ENCODE measurements at regions not wholly inside any gene's neighbourhood (a gene's known extent, or its start where the extent isn't known, plus 50 kb on each side); places are given as distances from the start of the nearest gene placed in this dataset.

DNA sequence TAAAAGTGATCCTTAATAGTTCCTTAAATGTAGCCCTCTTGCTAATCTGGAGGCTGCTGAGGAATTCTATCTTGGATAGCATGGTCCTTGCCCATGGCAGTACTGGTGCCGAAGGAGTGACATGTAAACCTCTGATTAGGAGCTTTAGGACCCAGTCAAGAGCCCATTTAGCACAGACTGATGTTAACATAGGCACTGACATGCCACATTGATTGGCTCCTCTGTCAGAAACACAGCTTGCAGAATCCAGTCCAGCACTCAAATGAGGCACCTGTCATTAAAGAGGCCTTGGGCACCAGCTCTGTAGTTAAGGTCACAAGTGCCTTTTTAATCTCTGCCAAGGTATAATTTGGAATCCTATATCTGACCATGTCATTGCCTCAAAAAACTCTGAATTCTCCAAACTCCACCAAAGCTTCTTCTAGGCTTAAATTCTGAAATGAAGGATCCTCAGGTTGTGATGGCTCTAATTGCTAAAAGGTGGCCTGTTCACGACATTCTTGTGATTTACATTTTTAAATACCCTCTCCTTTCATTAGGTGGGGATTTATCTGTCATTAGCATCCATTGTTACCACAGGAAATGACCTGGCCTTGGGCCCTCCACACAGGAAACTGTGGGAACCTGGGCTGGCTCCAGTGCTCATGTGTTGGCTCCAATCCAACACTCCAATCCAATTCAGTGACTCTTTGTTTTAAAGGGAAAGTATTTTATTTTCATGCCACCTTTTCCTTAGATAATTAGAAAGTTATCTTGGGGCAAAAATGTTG, 57.3 kb upstream of the RNF7 start:
- Histone ChIP-seq H3K9me1 (ENCODE audit: control insufficient read depth, insufficient read depth, low read length) (no peaks in the 10 kb centered on the region), H3K9me3 (replicated peaks; ENCODE audit: control insufficient read depth, insufficient read depth, low read depth, low read length) (no peaks in the 10 kb centered on the region), H3K9ac (ENCODE audit: insufficient read depth in 1 of 2, low read depth in 2 of 2, low read length in 2 of 2) (no peak overlapping the region), H3K79me2 (ENCODE audit: control insufficient read depth, insufficient read depth, low read length) (no peaks in the 10 kb centered on the region), H3K4me3 (no peak overlapping the region), H3K27me3 (ENCODE audit: control insufficient read depth in 2 of 2, insufficient read depth in 2 of 2, low read length in 2 of 2) (no peaks in the 10 kb centered on the region), H3K4me1 (replicated peaks in 1 of 2; ENCODE audit: control insufficient read depth in 2 of 2, insufficient read depth in 2 of 2, low read length in 2 of 2) (peaks cover 4 to 16% of the 10 kb centered on the region in 2 experiments; a peak in 4 of 5 replicates), H3K27ac (ENCODE audit: extremely low read depth, low read depth, low read length) (no peak overlapping the region), H4K20me1 (replicated peaks; ENCODE audit: control insufficient read depth, insufficient read depth, low read length) (no peaks in the 10 kb centered on the region), H3K36me3 (ENCODE audit: control insufficient read depth, insufficient read depth, low read length) (no peaks in the 10 kb centered on the region), H3K4me2 (ENCODE audit: insufficient read depth, low read length) (no peak overlapping the region), H2AFZ (ENCODE audit: low read depth, low read length) (no peak overlapping the region)
- ATAC-seq: no peak
- peak in 3 of 4 experiments; percentile 30 to 45 (median 30) for DNase-seq (ENCODE audit: extremely low read depth in 1 of 4, low spot score in 3 of 4)
- intact Hi-C loops (cut with micrococcal nuclease): no loop called here
- CTCF ChIA-PET (ENCODE audit: low intra/inter-chr PET ratio): no interaction called here
- POLR2A ChIA-PET: interaction anchor here (0.9 to 1.0 kb wide), 3 partner anchors 8 to 20 kb away, joined by 3 to 7 read pairs (median 3); no protein-coding TSS in a partner anchor
- 4% methylated on average over 2 of the region's 2 CpGs for WGBS (ENCODE audit: insufficient coverage, low coverage, missing lambda C conversion rate)
- in situ Hi-C loops (cut with MboI): no loop called here
- FAIRE-seq: no peak
- no TSS peak for BruUV-seq (replicated peaks)
- TF ChIP-seq EP300 (IDR thresholded peaks at IDR 0.05; ENCODE audit: low read length): 0 out of 2 replicates have a peak, but pooled peaks have one; percentile 19
- no peak for TF ChIP-seq ZNF57 (CRISPR knock-in tag; IDR thresholded peaks at IDR 0.05)
- 0 out of 2 replicates have a peak, but pooled peaks have one; percentile 2 for TF ChIP-seq JUND (IDR thresholded peaks at IDR 0.05; ENCODE audit: borderline replicate concordance, low read depth, low read length)
- no peak for TF ChIP-seq JUND (tag; IDR thresholded peaks at IDR 0.05; ENCODE audit: borderline replicate concordance, low read depth, low read length)
- TF ChIP-seq TEAD4 (IDR thresholded peaks at IDR 0.05; ENCODE audit: low read length): 0 out of 2 replicates have a peak, but pooled peaks have one; percentile 7
- TF ChIP-seq TEAD4 (CRISPR knock-in tag; IDR thresholded peaks at IDR 0.05; ENCODE audit: borderline replicate concordance): no peak
- peak; percentile 13 for TF ChIP-seq MEIS2 (IDR thresholded peaks at IDR 0.05; ENCODE audit: partially characterized antibody)
- no peak for TF ChIP-seq XRCC3 (IDR thresholded peaks at IDR 0.05)
- TF ChIP-seq SOX6 (IDR thresholded peaks at IDR 0.05): peak; percentile 28; the same call in 1 of the 2 replicates
- peak; percentile 81 for TF ChIP-seq NFIC (IDR thresholded peaks at IDR 0.05)
- peak; percentile 60 for TF ChIP-seq ETV1 (tag; conservative IDR thresholded peaks at IDR 0.05; ENCODE audit: low read depth)
- peak; percentile 81 for TF ChIP-seq GABPA (tag; conservative IDR thresholded peaks at IDR 0.05; ENCODE audit: low read depth)
- TF ChIP-seq, protein P1, sequence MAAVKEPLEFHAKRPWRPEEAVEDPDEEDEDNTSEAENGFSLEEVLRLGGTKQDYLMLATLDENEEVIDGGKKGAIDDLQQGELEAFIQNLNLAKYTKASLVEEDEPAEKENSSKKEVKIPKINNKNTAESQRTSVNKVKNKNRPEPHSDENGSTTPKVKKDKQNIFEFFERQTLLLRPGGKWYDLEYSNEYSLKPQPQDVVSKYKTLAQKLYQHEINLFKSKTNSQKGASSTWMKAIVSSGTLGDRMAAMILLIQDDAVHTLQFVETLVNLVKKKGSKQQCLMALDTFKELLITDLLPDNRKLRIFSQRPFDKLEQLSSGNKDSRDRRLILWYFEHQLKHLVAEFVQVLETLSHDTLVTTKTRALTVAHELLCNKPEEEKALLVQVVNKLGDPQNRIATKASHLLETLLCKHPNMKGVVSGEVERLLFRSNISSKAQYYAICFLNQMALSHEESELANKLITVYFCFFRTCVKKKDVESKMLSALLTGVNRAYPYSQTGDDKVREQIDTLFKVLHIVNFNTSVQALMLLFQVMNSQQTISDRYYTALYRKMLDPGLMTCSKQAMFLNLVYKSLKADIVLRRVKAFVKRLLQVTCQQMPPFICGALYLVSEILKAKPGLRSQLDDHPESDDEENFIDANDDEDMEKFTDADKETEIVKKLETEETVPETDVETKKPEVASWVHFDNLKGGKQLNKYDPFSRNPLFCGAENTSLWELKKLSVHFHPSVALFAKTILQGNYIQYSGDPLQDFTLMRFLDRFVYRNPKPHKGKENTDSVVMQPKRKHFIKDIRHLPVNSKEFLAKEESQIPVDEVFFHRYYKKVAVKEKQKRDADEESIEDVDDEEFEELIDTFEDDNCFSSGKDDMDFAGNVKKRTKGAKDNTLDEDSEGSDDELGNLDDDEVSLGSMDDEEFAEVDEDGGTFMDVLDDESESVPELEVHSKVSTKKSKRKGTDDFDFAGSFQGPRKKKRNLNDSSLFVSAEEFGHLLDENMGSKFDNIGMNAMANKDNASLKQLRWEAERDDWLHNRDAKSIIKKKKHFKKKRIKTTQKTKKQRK (IDR thresholded peaks at IDR 0.05; ENCODE audit: borderline replicate concordance, low read depth, low read length): no peak
